Activated CD8-positive, alpha-beta T cell treated with anti-CD3 and anti-CD28 coated beads for 36 hours (primary cell): ENCODE measurements at regions not wholly inside any gene's neighbourhood (a gene's known extent, or its start where the extent isn't known, plus 50 kb on each side); places are given as distances from the start of the nearest gene placed in this dataset.
A peak's percentile ranks its signal among the peaks of the same experiment; 100 is the strongest.

ENCODE experiments used
- ATAC-seq: fragments of 200-7000 bp; cut with Tn5 transposase; one replicate; pipeline ENCODE4 v1.10.0; 2021; ENCODE audit warnings: mild to moderate bottlenecking, moderate library complexity
- CTCF ChIA-PET: fragments of 350-600 bp; sonication (Branson Sonifier 250); formaldehyde crosslinking; loops from one replicate; lab custom pipeline; 2021; ENCODE audit warnings: antibody characterized with exemption; lab: Charles Lee
- POLR2A ChIA-PET: fragments of 350-600 bp; sonication (Branson Sonifier 250); formaldehyde crosslinking; loops from one replicate; lab custom pipeline; 2021; ENCODE audit warnings: antibody characterized with exemption; lab: Charles Lee
- DNase-seq: peaks from one replicate; pipeline ENCODE4 v3.0.0-alpha.2; 2020
- H3K27ac Mint-ChIP-seq: one replicate; pipeline ENCODE4 v1.8.0; 2021; ENCODE audit warnings: mild to moderate bottlenecking, mixed read lengths
- H3K27me3 Mint-ChIP-seq: one replicate; pipeline ENCODE4 v1.8.0; 2021; ENCODE audit warnings: mixed read lengths
- H3K36me3 Mint-ChIP-seq: one replicate; pipeline ENCODE4 v1.8.0; 2021; ENCODE audit warnings: low read depth, mixed read lengths
- H3K4me1 Mint-ChIP-seq: one replicate; pipeline ENCODE4 v1.8.0; 2021; ENCODE audit warnings: low read depth, mixed read lengths
- H3K4me3 Mint-ChIP-seq: one replicate; pipeline ENCODE4 v1.8.0; 2021; ENCODE audit warnings: mild to moderate bottlenecking, moderate library complexity, mixed read lengths
- H3K9me3 Mint-ChIP-seq: one replicate; pipeline ENCODE4 v1.8.0; 2021; ENCODE audit warnings: mixed read lengths
- intact Hi-C: fragments of 100-400 bp; cut with micrococcal nuclease; formaldehyde crosslinking; loops from one replicate; pipeline ENCODE4 v1.10.0; 2022
- TF ChIP-seq, protein P1 (sequence below): fragments of 200-600 bp; IDR thresholded peaks from one replicate; pipeline ENCODE4 v1.8.0; 2022; ENCODE audit warnings: antibody characterized with exemption, mild to moderate bottlenecking

DNA sequence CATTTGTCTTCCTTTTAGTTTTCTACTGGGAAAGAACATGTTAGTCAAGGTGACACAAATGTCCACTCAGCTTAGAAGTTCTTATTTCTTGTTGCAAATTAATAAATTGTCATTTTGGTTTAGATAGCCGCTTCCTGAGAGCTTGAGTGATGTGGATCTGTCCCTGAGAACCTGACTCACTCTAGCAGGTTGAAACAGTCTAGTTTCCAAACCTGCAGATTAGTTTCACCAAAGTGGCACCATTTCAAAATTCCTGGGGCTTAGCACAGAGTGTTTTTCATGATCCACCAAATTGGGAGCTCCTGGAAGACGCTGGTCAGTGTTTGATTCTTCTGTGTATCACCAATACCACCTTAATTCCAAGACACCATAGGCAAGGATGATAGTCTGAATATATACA, 119.4 kb upstream of the TSC22D1 start:
- Mint-ChIP-seq H3K27me3 (peaks cover 7% of the 10 kb centered on the region), H3K9me3 (no peaks in the 10 kb centered on the region), H3K4me3 (no peak overlapping the region), H3K36me3 (no peaks in the 10 kb centered on the region), H3K27ac (no peak overlapping the region), H3K4me1 (no peaks in the 10 kb centered on the region)
- DNase-seq, result no peak
- ATAC-seq, result no peak
- TF ChIP-seq, protein P1, sequence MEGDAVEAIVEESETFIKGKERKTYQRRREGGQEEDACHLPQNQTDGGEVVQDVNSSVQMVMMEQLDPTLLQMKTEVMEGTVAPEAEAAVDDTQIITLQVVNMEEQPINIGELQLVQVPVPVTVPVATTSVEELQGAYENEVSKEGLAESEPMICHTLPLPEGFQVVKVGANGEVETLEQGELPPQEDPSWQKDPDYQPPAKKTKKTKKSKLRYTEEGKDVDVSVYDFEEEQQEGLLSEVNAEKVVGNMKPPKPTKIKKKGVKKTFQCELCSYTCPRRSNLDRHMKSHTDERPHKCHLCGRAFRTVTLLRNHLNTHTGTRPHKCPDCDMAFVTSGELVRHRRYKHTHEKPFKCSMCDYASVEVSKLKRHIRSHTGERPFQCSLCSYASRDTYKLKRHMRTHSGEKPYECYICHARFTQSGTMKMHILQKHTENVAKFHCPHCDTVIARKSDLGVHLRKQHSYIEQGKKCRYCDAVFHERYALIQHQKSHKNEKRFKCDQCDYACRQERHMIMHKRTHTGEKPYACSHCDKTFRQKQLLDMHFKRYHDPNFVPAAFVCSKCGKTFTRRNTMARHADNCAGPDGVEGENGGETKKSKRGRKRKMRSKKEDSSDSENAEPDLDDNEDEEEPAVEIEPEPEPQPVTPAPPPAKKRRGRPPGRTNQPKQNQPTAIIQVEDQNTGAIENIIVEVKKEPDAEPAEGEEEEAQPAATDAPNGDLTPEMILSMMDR, result no peak
- ChIA-PET POLR2A (no interaction called here), CTCF (no interaction called here)
- intact Hi-C loops, result no loop called here

DNA sequence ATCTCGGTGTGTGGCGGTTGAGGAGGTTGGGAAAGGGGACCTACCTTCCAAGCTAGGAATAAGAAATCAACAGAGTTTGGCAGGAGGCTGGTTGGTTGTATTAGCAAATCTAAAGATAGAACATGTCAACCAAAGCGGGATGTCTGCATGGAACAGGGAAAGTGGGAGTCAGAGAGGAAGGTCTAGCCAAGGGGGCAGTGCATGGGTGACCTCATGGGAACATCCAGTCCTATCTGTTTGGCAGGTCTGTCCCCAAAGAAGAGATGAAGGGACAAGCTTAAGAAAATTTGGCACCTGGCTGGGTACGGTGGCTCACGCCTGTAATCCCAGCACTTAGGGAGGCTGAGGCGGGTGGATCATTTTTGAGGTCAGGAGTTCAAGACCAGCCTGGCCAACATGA, 118.7 kb upstream of the TSC22D1 start:
- H3K27ac Mint-ChIP-seq, result no peak overlapping the region
- H3K9me3 Mint-ChIP-seq, result no peaks in the 10 kb centered on the region
- H3K36me3 Mint-ChIP-seq, result no peaks in the 10 kb centered on the region
- no peak overlapping the region for H3K4me3 Mint-ChIP-seq
- peaks cover 7% of the 10 kb centered on the region for H3K27me3 Mint-ChIP-seq
- DNase-seq (no peak), ATAC-seq (no peak)
- POLR2A ChIA-PET, result no interaction called here
- CTCF ChIA-PET, result no interaction called here
- TF ChIP-seq, protein P1, result no peak
- intact Hi-C loops, result no loop called here
- H3K4me1 Mint-ChIP-seq, result no peaks in the 10 kb centered on the region

DNA sequence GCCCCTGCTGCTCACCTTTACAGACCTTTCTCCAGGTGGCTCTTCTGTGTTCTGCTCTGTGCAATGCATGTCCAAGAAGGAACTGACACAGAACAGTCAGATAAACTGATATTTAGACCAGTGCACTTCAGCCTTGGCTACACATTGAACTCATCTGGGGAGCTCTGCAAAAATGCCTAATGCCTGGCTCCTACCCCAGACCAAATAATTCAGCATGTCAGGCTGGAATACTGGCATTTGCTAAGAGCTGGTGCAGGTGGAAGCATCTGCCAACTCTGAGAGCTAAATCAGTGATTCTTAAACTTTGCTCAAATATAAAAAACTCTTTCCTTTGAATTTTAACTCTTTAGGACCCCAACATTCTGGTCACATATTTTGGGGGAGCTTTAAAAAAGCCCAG, 118.2 kb upstream of the TSC22D1 start:
- H3K4me1 Mint-ChIP-seq, result no peaks in the 10 kb centered on the region
- no peak for DNase-seq
- ChIA-PET POLR2A (no interaction called here), CTCF (no interaction called here)
- no peaks in the 10 kb centered on the region for H3K36me3 Mint-ChIP-seq
- intact Hi-C loops, result no loop called here
- ATAC-seq, result no peak
- TF ChIP-seq, protein P1, result no peak
- no peak overlapping the region for H3K27ac Mint-ChIP-seq
- H3K4me3 Mint-ChIP-seq, result no peak overlapping the region
- H3K9me3 Mint-ChIP-seq, result no peaks in the 10 kb centered on the region
- H3K27me3 Mint-ChIP-seq, result peaks cover 8% of the 10 kb centered on the region

DNA sequence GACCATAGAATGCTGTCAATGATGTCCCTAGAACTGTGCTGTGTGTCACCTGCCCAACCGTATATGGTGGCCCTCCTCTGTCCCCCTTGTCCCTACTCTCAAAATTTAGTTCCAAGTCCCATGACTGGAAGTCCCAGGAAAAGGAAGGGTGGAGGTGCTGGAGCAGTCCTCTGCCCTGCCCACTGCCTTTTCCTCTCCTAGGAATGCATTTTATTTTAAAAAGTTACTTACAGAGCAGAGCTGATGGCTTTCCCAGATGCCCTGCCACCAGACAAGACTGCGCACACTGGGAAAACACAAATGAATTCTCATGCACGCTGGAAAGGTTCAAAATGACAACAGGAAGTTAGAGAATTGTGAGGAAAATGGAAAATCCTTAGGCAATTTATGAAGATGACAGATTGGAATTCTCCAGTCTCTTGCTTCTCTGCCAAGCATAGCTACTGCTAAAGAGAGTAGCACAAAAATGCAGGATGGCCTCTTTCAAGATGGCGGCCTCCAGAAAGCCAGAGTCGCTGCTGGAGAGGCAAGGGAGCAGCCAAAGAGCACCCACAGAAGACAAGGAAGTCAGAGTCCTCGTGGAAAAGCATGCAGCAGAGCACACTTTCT, 117.1 kb upstream of the TSC22D1 start:
- ChIA-PET CTCF (interaction anchor here (1.3 kb wide), 1 partner anchor 209 kb away, joined by 4 read pairs; no protein-coding TSS in a partner anchor), POLR2A (no interaction called here)
- ATAC-seq, result no peak

GRCh38 chr13:44692173-44692713, 116.1 kb upstream of the TSC22D1 start:
- Mint-ChIP-seq H3K9me3 (no peaks in the 10 kb centered on the region), H3K4me1 (no peaks in the 10 kb centered on the region), H3K4me3 (no peak overlapping the region), H3K27ac (no peak overlapping the region), H3K27me3 (peaks cover 9% of the 10 kb centered on the region), H3K36me3 (no peaks in the 10 kb centered on the region)
- intact Hi-C loops, result no loop called here
- DNase-seq (no peak), ATAC-seq (peak; percentile 20)
- ChIA-PET POLR2A (no interaction called here), CTCF (interaction anchor here (1.3 kb wide), 1 partner anchor 208 kb away, joined by 4 read pairs; no protein-coding TSS in a partner anchor)
- TF ChIP-seq, protein P1, result no peak

More for the DNA sequence above, 117.1 kb upstream of the TSC22D1 start:
- Mint-ChIP-seq H3K9me3 (no peaks in the 10 kb centered on the region), H3K4me1 (no peaks in the 10 kb centered on the region), H3K27ac (no peak overlapping the region), H3K36me3 (no peaks in the 10 kb centered on the region), H3K4me3 (no peak overlapping the region), H3K27me3 (peaks cover 9% of the 10 kb centered on the region)
- TF ChIP-seq, protein P1, result no peak
- intact Hi-C loops, result no loop called here
- DNase-seq, result no peak
